ENCODE measurements at regions not wholly inside any gene's neighbourhood (a gene's known extent, or its start where the extent isn't known, plus 50 kb on each side); places are given as distances from the start of the nearest gene placed in this dataset.

DNA sequence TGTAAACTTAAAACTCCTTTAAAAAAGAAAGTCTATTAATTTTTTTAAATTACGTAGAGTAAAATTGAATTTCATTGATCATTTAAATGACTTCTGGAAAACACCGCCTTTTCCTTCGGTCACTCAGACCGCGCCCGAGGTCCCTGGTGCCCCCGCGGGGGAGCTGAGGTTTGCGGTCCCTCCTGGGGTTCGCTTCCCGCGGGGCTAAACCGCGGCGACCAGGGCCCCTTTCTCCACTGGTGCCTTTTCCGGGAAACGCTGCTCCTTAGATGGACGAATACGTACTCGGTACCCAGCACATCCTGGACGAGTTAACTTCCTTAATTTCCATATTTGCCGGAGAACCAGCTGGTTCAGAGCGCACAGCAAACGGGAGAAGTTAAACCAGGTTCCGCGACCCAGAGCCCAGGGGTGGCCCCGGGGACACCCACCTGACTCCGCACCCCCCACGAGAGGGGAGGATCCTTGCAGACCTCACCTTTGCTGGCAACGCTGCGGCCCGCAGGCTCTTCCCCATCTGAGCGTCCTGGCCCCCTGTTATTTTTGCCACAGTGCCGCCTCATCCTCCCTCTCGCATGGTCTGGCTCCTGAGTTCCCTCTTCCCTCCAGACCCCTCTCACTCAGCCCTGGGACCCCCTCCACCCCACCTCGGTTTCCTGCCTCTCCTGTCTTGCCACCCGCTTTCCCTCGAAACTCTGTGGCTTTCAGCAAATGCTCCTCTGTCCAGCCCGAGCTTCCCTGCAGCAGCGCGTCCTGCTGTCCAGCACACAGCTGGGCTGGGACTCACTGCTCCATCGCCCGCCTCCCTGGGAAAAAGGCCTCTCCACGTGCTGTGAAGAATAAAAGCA, 420.0 kb upstream of the MYT1L start:
- Histone ChIP-seq H3K36me3 (ENCODE audit: control insufficient read depth, insufficient read depth, low read length) (no peaks in the 10 kb centered on the region), H3K27me3 (ENCODE audit: control insufficient read depth, insufficient read depth, low read length) (no peaks in the 10 kb centered on the region), H3K4me3 (ENCODE audit: low read depth, low read length) (no peak overlapping the region)
- TF ChIP-seq, protein P1, sequence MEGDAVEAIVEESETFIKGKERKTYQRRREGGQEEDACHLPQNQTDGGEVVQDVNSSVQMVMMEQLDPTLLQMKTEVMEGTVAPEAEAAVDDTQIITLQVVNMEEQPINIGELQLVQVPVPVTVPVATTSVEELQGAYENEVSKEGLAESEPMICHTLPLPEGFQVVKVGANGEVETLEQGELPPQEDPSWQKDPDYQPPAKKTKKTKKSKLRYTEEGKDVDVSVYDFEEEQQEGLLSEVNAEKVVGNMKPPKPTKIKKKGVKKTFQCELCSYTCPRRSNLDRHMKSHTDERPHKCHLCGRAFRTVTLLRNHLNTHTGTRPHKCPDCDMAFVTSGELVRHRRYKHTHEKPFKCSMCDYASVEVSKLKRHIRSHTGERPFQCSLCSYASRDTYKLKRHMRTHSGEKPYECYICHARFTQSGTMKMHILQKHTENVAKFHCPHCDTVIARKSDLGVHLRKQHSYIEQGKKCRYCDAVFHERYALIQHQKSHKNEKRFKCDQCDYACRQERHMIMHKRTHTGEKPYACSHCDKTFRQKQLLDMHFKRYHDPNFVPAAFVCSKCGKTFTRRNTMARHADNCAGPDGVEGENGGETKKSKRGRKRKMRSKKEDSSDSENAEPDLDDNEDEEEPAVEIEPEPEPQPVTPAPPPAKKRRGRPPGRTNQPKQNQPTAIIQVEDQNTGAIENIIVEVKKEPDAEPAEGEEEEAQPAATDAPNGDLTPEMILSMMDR (IDR thresholded peaks at IDR 0.05; ENCODE audit: insufficient read depth, low read length, poor library complexity, severe bottlenecking), result no peak
- no peak for DNase-seq (ENCODE audit: low read depth)

DNA sequence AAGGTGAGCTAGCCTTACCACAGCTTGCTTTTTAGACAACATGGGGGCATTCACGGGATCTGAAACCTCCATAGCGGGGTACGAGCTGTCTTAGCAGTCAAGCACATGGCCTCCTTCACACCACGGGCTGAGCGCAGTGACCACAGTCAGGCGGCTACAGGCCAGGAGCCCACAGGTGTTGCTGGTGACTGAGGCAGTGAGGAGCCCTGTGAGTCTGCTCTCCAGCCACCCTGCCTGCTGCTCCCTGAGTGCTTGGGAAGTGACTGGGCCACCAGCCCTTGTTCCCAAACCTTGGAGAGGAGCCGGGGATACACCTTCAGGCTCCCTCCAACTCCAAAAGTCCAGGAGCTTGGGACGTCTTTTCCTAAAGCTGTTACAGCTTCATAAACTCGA, 418.1 kb upstream of the MYT1L start:
- H3K27me3 ChIP-seq (ENCODE audit: control insufficient read depth, insufficient read depth, low read length), result no peaks in the 10 kb centered on the region
- H3K36me3 ChIP-seq (ENCODE audit: control insufficient read depth, insufficient read depth, low read length), result no peaks in the 10 kb centered on the region
- TF ChIP-seq, protein P1 (IDR thresholded peaks at IDR 0.05; ENCODE audit: insufficient read depth, low read length, poor library complexity, severe bottlenecking), result no peak
- no peak overlapping the region for H3K4me3 ChIP-seq (ENCODE audit: low read depth, low read length)
- no peak for DNase-seq (ENCODE audit: low read depth)

DNA sequence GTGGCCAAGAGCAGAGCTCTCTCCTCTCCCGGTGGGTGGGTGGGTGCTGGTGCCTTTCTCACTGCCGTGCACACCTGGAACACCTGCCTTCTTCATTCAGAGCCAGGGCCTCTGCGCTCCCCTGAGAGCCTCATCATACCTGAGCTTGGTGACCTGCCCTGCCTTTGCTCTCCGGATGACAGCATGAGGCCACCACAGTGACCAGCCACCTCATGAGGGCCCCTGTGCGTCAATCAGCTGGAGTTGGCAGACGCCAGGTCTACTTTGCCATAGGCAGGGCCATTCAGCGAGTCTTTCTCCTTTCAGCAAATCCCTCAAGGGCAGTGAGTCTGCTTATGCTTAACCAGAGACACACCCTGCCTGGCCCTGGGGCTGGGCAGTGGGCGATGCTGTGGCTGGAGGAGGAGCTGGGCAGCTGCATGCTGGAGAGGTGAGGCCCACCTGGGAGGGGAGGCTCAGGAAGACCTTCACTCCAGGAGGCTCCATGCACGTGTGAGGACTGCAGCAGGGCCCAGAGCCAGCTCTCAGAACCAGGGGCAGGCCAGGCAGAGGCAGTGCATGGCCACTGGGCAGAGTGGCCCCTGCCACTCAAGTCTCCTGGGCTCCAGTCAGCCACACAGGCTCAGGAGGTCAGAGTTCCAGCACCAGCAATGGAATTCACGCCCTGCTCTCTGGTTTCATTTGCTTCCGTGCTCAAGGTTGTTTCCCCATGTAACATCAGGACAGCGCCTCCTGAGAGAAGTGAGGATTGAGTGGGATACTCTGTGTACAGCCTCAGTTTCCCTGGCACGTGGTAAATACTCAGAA, 417.5 kb upstream of the MYT1L start:
- Histone ChIP-seq H3K27me3 (ENCODE audit: control insufficient read depth, insufficient read depth, low read length) (no peaks in the 10 kb centered on the region), H3K36me3 (ENCODE audit: control insufficient read depth, insufficient read depth, low read length) (no peaks in the 10 kb centered on the region), H3K4me3 (ENCODE audit: low read depth, low read length) (no peak overlapping the region)
- TF ChIP-seq, protein P1 (IDR thresholded peaks at IDR 0.05; ENCODE audit: insufficient read depth, low read length, poor library complexity, severe bottlenecking), result no peak
- no peak for DNase-seq (ENCODE audit: low read depth)

DNA sequence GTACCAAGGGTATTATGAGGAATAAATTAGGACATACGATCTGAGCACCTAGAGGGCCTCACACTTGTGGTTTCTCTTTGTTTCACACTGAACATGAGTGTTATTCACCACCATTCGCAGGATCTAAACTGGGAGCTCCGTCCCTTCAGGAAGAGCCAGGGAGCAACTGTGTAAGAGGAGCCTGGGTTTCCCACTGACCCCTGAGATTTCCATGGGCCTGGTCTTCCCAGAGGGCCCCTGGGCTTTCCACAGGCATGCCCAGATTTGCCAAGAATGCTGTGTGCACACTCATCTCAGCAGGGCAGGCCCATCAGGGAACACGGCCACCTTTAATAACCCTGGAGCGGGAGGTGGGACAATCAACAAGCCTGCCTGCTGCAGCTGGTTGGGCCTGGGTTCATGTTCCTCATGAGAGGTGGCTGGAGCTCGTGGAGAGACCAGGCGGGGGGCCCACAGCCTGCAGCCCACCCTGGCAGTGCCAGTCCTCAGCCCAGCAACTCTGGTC, 416.8 kb upstream of the MYT1L start:
- no peak overlapping the region for H3K4me3 ChIP-seq (ENCODE audit: low read depth, low read length)

DNA sequence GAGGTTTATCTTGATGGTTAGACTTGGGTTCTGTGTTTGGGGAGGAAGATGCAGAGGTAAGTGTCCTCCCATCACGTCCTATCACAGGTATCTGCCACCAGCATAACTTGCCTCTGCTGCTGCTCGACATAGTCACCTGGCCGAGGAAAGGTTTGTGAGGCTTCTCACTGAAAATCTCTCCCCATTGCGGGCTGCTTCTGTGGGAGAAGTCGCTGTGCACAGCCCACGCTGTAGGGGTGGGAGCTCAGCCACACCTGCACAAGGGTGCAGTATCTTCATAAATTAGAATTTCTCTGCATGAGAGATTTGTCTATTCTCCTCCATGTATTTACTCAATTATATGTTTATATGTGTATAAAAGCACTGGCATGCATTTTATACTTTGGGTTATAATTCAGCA, 415.7 kb upstream of the MYT1L start:
- no peak overlapping the region for H3K4me3 ChIP-seq (ENCODE audit: low read depth, low read length)
- DNase-seq (ENCODE audit: low read depth), result no peak
- no peaks in the 10 kb centered on the region for H3K27me3 ChIP-seq (ENCODE audit: control insufficient read depth, insufficient read depth, low read length)
- TF ChIP-seq, protein P1 (IDR thresholded peaks at IDR 0.05; ENCODE audit: insufficient read depth, low read length, poor library complexity, severe bottlenecking), result no peak
- H3K36me3 ChIP-seq (ENCODE audit: control insufficient read depth, insufficient read depth, low read length), result no peaks in the 10 kb centered on the region

More for the DNA sequence above, 416.8 kb upstream of the MYT1L start:
- H3K36me3 ChIP-seq (ENCODE audit: control insufficient read depth, insufficient read depth, low read length), result no peaks in the 10 kb centered on the region
- TF ChIP-seq, protein P1 (IDR thresholded peaks at IDR 0.05; ENCODE audit: insufficient read depth, low read length, poor library complexity, severe bottlenecking), result no peak
- DNase-seq (ENCODE audit: low read depth), result no peak
- H3K27me3 ChIP-seq (ENCODE audit: control insufficient read depth, insufficient read depth, low read length), result no peaks in the 10 kb centered on the region

Data from kidney epithelial cell (primary cell).